Peyer's patch (tissue), 4 donors: ENCODE measurements at regions not wholly inside any gene's neighbourhood (a gene's known extent, or its start where the extent isn't known, plus 50 kb on each side); places are given as distances from the start of the nearest gene placed in this dataset.

Experiments
- DNase-seq, 3 donors: peaks; one replicate each; pipeline ENCODE4 v3.0.0-alpha.2; 2017 to 2019
- H3K27ac ChIP-seq, 4 donors: fragments of 200-600 bp; sonication (generic); one replicate each; pipeline ENCODE4 v1.5.1; 2016 to 2019
- H3K27me3 ChIP-seq, 2 donors: fragments of 200-600 bp; sonication (generic); one replicate each; pipeline ENCODE4 v1.5.1; 2019
- H3K36me3 ChIP-seq, 3 donors: fragments of 200-600 bp; sonication (generic); one replicate each; pipeline ENCODE4 v1.5.1; 2016 to 2019
- H3K4me1 ChIP-seq, 4 donors: fragments of 200-600 bp; sonication (generic); one replicate each; pipeline ENCODE4 v1.5.1; 2016 to 2019
- H3K4me3 ChIP-seq, 4 donors: fragments of 200-600 bp; sonication (generic); 1 replicate in 3 of 4; 2 replicates in 1 of 4; pipeline ENCODE4 v1.5.1; 2016 to 2019; ENCODE audit warnings: mild to moderate bottlenecking in 1 of 4
- H3K9me3 ChIP-seq, 4 donors: fragments of 200-600 bp; sonication (generic); one replicate each; pipeline ENCODE4 v1.5.1; 2016 to 2019; ENCODE audit warnings: mild to moderate bottlenecking in 1 of 4
- CTCF ChIP-seq, 6 experiments: fragments of 450-650 bp in 4 of 6; fragments of 200-600 bp in 2 of 6; sonication (generic) in 1 of 6; IDR thresholded peaks; one replicate each; pipeline ENCODE4 v1.5.1; 2017 to 2019; ENCODE audit warnings: antibody characterized with exemption in 6 of 6, mild to moderate bottlenecking in 3 of 6, moderate library complexity in 1 of 6
- POLR2A ChIP-seq, 2 donors: fragments of 450-650 bp; IDR thresholded peaks; one replicate each; pipeline ENCODE4 v1.5.1; 2017; ENCODE audit warnings: antibody characterized with exemption in 2 of 2, mild to moderate bottlenecking in 2 of 2, moderate library complexity in 2 of 2

GRCh38 chr7:88462799-88463198 is 156.1 kb upstream of the STEAP4 start:
- no peaks in the 10 kb centered on the region for H3K27me3 ChIP-seq
- H3K36me3 ChIP-seq: no peaks in the 10 kb centered on the region
- no peak for DNase-seq
- H3K9me3 ChIP-seq: no peaks in the 10 kb centered on the region
- no peaks in the 10 kb centered on the region for H3K4me1 ChIP-seq
- no peak for TF ChIP-seq POLR2A (IDR thresholded peaks at IDR 0.05)
- TF ChIP-seq CTCF (IDR thresholded peaks at IDR 0.05): no peak
- H3K27ac ChIP-seq: no peak overlapping the region
- no peak overlapping the region for H3K4me3 ChIP-seq

DNA sequence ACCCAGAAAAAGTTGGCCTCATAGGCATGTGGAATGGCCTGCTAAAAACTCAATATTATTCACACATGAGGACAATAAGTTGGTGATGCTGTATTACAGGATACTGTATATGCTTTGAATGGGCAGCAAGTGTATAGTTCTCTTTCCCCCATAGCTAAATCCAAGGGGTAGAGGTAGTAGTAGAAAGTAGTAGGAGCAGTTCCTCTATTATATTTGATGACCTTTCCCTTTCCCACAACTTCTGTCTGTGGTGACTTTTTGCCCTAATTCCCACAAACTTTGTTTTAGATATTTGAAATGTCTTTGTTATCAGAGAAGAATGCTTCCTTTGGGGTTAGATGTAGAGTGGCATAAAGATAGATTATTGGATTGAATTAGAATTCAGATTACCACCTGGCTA is 154.0 kb upstream of the STEAP4 start:
- no peaks in the 10 kb centered on the region for H3K9me3 ChIP-seq
- H3K27me3 ChIP-seq: no peaks in the 10 kb centered on the region
- H3K4me1 ChIP-seq: no peaks in the 10 kb centered on the region
- no peaks in the 10 kb centered on the region for H3K36me3 ChIP-seq
- no peak overlapping the region for H3K27ac ChIP-seq
- no peak for DNase-seq
- TF ChIP-seq POLR2A (IDR thresholded peaks at IDR 0.05) (no peak), CTCF (IDR thresholded peaks at IDR 0.05) (no peak)
- H3K4me3 ChIP-seq: no peak overlapping the region

DNA sequence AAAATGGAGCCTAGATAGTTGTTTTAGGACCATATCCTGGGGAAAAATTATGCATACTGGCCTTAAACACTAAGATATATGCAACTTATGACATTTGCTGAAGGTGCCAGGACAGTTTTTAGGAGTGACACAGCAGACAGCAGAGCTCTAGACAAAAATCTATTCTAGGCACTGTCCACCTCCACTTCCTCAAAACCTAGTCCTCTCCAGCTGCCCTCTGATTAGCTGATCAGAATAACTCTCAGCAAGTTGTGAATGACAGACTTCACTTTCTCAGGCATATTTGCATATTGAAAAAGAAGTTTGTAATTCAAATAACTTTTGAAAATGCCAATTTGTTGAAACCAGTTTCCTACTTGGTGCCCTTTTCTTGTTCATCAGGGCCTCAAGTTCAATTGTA is 152.3 kb upstream of the STEAP4 start:
- H3K27me3 ChIP-seq: no peaks in the 10 kb centered on the region
- no peaks in the 10 kb centered on the region for H3K9me3 ChIP-seq
- H3K27ac ChIP-seq: no peak overlapping the region
- H3K36me3 ChIP-seq: no peaks in the 10 kb centered on the region
- no peaks in the 10 kb centered on the region for H3K4me1 ChIP-seq
- no peak for DNase-seq
- TF ChIP-seq CTCF (IDR thresholded peaks at IDR 0.05) (no peak), POLR2A (IDR thresholded peaks at IDR 0.05) (no peak)
- no peak overlapping the region for H3K4me3 ChIP-seq

- Histone ChIP-seq H3K36me3 (no peaks in the 10 kb centered on the region), H3K4me1 (no peaks in the 10 kb centered on the region), H3K27ac (no peak overlapping the region), H3K9me3 (no peaks in the 10 kb centered on the region), H3K4me3 (no peak overlapping the region), H3K27me3 (no peaks in the 10 kb centered on the region)
- DNase-seq: no peak
- TF ChIP-seq POLR2A (IDR thresholded peaks at IDR 0.05) (no peak), CTCF (IDR thresholded peaks at IDR 0.05) (no peak)
Measured at GRCh38 chr7:88458279-88458678, 151.6 kb upstream of the STEAP4 start.

GRCh38 chr7:88457320-88457719 is 150.6 kb upstream of the STEAP4 start:
- TF ChIP-seq POLR2A (IDR thresholded peaks at IDR 0.05) (no peak), CTCF (IDR thresholded peaks at IDR 0.05) (no peak)
- no peak for DNase-seq
- no peaks in the 10 kb centered on the region for H3K4me1 ChIP-seq
- no peaks in the 10 kb centered on the region for H3K36me3 ChIP-seq
- H3K4me3 ChIP-seq: no peak overlapping the region
- no peak overlapping the region for H3K27ac ChIP-seq
- H3K9me3 ChIP-seq: no peaks in the 10 kb centered on the region
- H3K27me3 ChIP-seq: no peaks in the 10 kb centered on the region

- Histone ChIP-seq H3K27ac (no peak overlapping the region), H3K4me3 (no peak overlapping the region), H3K27me3 (no peaks in the 10 kb centered on the region), H3K36me3 (no peaks in the 10 kb centered on the region), H3K4me1 (no peaks in the 10 kb centered on the region), H3K9me3 (no peaks in the 10 kb centered on the region)
- no peak for DNase-seq
- no peak for TF ChIP-seq CTCF (IDR thresholded peaks at IDR 0.05)
- no peak for TF ChIP-seq POLR2A (IDR thresholded peaks at IDR 0.05)
Measured at GRCh38 chr7:88456490-88456889, 149.8 kb upstream of the STEAP4 start.
